Peyer's patch (tissue), 4 donors: ENCODE measurements at regions not wholly inside any gene's neighbourhood (a gene's known extent, or its start where the extent isn't known, plus 50 kb on each side); places are given as distances from the start of the nearest gene placed in this dataset.

ENCODE experiments used
- DNase-seq, 3 donors: peaks; one replicate each; pipeline ENCODE4 v3.0.0-alpha.2; 2017 to 2019
- H3K27ac ChIP-seq, 4 donors: fragments of 200-600 bp; sonication (generic); one replicate each; pipeline ENCODE4 v1.5.1; 2016 to 2019
- H3K27me3 ChIP-seq, 2 donors: fragments of 200-600 bp; sonication (generic); one replicate each; pipeline ENCODE4 v1.5.1; 2019
- H3K36me3 ChIP-seq, 3 donors: fragments of 200-600 bp; sonication (generic); one replicate each; pipeline ENCODE4 v1.5.1; 2016 to 2019
- H3K4me1 ChIP-seq, 4 donors: fragments of 200-600 bp; sonication (generic); one replicate each; pipeline ENCODE4 v1.5.1; 2016 to 2019
- H3K4me3 ChIP-seq, 4 donors: fragments of 200-600 bp; sonication (generic); 1 replicate in 3 of 4; 2 replicates in 1 of 4; pipeline ENCODE4 v1.5.1; 2016 to 2019; ENCODE audit warnings: mild to moderate bottlenecking in 1 of 4
- H3K9me3 ChIP-seq, 4 donors: fragments of 200-600 bp; sonication (generic); one replicate each; pipeline ENCODE4 v1.5.1; 2016 to 2019; ENCODE audit warnings: mild to moderate bottlenecking in 1 of 4
- CTCF ChIP-seq, 6 experiments: fragments of 450-650 bp in 4 of 6; fragments of 200-600 bp in 2 of 6; sonication (generic) in 1 of 6; IDR thresholded peaks; one replicate each; pipeline ENCODE4 v1.5.1; 2017 to 2019; ENCODE audit warnings: antibody characterized with exemption in 6 of 6, mild to moderate bottlenecking in 3 of 6, moderate library complexity in 1 of 6
- POLR2A ChIP-seq, 2 donors: fragments of 450-650 bp; IDR thresholded peaks; one replicate each; pipeline ENCODE4 v1.5.1; 2017; ENCODE audit warnings: antibody characterized with exemption in 2 of 2, mild to moderate bottlenecking in 2 of 2, moderate library complexity in 2 of 2

- H3K4me3 ChIP-seq: no peak overlapping the region
- H3K9me3 ChIP-seq: no peaks in the 10 kb centered on the region
- no peak for TF ChIP-seq CTCF (IDR thresholded peaks at IDR 0.05)
- no peak for TF ChIP-seq POLR2A (IDR thresholded peaks at IDR 0.05)
- H3K27ac ChIP-seq: no peak overlapping the region
- H3K36me3 ChIP-seq: no peaks in the 10 kb centered on the region
- no peaks in the 10 kb centered on the region for H3K27me3 ChIP-seq
- no peak for DNase-seq
- H3K4me1 ChIP-seq: no peaks in the 10 kb centered on the region
Observed at GRCh38 chr15:61777689-61778088, 282.6 kb downstream of the VPS13C start.

GRCh38 chr15:61769557-61769956 lies 290.7 kb downstream of the VPS13C start:
- Histone ChIP-seq H3K36me3 (no peaks in the 10 kb centered on the region), H3K4me3 (no peak overlapping the region), H3K27me3 (no peaks in the 10 kb centered on the region), H3K27ac (no peak overlapping the region), H3K9me3 (no peaks in the 10 kb centered on the region), H3K4me1 (no peaks in the 10 kb centered on the region)
- TF ChIP-seq POLR2A (IDR thresholded peaks at IDR 0.05) (no peak), CTCF (IDR thresholded peaks at IDR 0.05) (no peak)
- no peak for DNase-seq

GRCh38 chr15:61768131-61768530 lies 292.1 kb downstream of the VPS13C start:
- Histone ChIP-seq H3K9me3 (no peaks in the 10 kb centered on the region), H3K36me3 (no peaks in the 10 kb centered on the region), H3K4me1 (no peaks in the 10 kb centered on the region), H3K4me3 (no peak overlapping the region), H3K27ac (no peak overlapping the region), H3K27me3 (no peaks in the 10 kb centered on the region)
- no peak for DNase-seq
- TF ChIP-seq POLR2A (IDR thresholded peaks at IDR 0.05) (no peak), CTCF (IDR thresholded peaks at IDR 0.05) (no peak)

- no peak overlapping the region for H3K4me3 ChIP-seq
- TF ChIP-seq CTCF (IDR thresholded peaks at IDR 0.05): no peak
- TF ChIP-seq POLR2A (IDR thresholded peaks at IDR 0.05): no peak
- no peaks in the 10 kb centered on the region for H3K4me1 ChIP-seq
- H3K9me3 ChIP-seq: no peaks in the 10 kb centered on the region
- no peaks in the 10 kb centered on the region for H3K27me3 ChIP-seq
- H3K27ac ChIP-seq: no peak overlapping the region
- H3K36me3 ChIP-seq: no peaks in the 10 kb centered on the region
- DNase-seq: no peak
Observed at GRCh38 chr15:61764981-61765380, 295.3 kb downstream of the VPS13C start.

GRCh38 chr15:61764141-61764540 lies 296.1 kb downstream of the VPS13C start:
- Histone ChIP-seq H3K27me3 (no peaks in the 10 kb centered on the region), H3K36me3 (no peaks in the 10 kb centered on the region), H3K4me1 (no peaks in the 10 kb centered on the region), H3K9me3 (no peaks in the 10 kb centered on the region), H3K27ac (no peak overlapping the region), H3K4me3 (no peak overlapping the region)
- DNase-seq: no peak
- TF ChIP-seq POLR2A (IDR thresholded peaks at IDR 0.05): no peak
- no peak for TF ChIP-seq CTCF (IDR thresholded peaks at IDR 0.05)

- Histone ChIP-seq H3K4me1 (no peaks in the 10 kb centered on the region), H3K4me3 (no peak overlapping the region), H3K27me3 (no peaks in the 10 kb centered on the region), H3K36me3 (no peaks in the 10 kb centered on the region), H3K27ac (no peak overlapping the region), H3K9me3 (no peaks in the 10 kb centered on the region)
- TF ChIP-seq CTCF (IDR thresholded peaks at IDR 0.05) (no peak), POLR2A (IDR thresholded peaks at IDR 0.05) (no peak)
- DNase-seq: no peak
Observed at GRCh38 chr15:61762676-61763075, 297.6 kb downstream of the VPS13C start.
